Jurkat, Clone E6-1 (cell line): ENCODE measurements at regions not wholly inside any gene's neighbourhood (a gene's known extent, or its start where the extent isn't known, plus 50 kb on each side); places are given as distances from the start of the nearest gene placed in this dataset.
"Not testable (repeated sequence)": the region's sequence is repeated elsewhere in the genome, so short reads cannot be mapped to it uniquely, and the experiment has no call there.

Source experiments
- DNase-seq: peaks from one replicate; pipeline ENCODE4 v3.0.0-alpha.2; 2011; ENCODE audit warnings: low read depth, low spot score
- H3K4me3 ChIP-seq: 2 replicates; pipeline ENCODE4 v1.5.1; 2011; ENCODE audit warnings: mild to moderate bottlenecking, low read length, control low read depth, moderate library complexity

DNA sequence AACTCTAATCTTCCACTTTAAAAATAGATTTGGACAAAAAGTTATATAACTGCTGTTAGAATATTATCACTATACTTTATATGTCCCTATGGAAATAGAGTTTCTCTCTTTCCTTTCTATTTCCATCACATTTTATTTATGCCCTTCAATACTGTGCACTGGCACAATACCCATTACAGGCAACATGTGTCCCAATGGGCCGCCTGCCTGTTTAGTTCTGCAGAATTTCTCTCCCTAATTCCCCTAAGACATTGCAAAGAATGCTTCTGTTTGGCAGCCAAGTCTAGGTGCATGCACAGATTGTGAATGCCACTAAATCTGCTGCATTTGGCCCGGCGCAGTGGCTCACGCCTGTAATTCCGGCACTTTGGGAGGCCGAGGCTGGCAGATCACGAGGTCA lies 520.4 kb upstream of the FLRT2 start:
- DNase-seq, result no peak
- H3K4me3 ChIP-seq, result no peak overlapping the region

DNA sequence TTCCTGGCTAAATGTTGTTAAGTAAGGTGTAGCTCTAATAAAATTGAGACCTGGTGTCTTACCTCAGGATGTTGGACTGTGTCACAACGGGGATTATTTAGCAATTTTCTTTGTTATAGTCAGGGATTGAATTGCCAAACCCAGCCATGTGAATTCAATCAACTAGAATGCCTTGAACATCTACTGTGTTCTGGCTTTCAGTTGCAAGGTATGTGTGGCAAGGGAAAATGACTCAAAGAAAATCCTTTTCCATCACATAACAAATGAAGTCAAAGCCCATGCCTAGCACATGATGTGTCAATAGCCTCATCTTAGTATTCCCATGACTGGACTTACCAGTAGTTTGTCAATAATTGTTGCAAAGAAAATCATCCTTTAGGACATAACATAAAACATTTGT lies 519.8 kb upstream of the FLRT2 start:
- no peak for DNase-seq
- no peak overlapping the region for H3K4me3 ChIP-seq

DNA sequence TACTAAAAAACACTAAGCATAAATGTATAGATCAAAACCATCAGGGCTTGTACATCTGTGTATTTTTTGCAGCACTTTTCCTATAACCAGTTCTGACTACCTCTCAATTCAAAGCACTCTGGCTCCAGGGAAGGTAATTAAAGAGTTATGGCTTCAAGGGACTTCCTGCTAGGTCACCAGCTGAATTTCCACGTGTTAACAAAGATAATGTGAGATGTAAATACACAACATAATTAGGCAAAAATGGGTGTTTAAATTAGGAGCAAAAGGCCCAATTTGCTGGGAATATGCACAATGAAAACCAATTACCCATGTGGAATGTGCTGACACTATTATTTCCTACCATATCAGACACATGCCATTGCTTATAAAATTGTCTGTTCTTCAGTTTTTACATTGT lies 513.4 kb upstream of the FLRT2 start:
- no peak for DNase-seq
- no peak overlapping the region for H3K4me3 ChIP-seq

DNA sequence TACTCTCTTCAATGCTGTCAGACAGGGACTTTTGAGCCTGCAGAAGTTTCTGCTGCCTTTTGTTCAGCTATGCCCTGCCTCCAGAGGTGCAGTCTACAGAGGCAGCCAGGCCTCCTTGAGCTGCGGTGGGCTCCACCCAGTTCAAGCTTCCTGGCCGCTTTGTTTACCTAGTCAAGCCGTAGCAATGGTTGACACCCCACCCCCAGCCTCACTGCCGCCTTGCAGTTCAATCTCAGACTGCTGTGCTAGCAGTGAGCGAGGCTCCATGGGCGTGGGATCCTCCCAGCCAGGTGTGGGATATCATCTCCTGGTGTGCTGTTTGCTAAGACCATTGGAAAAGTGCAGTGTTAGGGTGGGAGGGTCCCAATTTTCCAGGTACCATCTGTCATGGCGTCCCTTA lies 506.1 kb upstream of the FLRT2 start:
- DNase-seq, H3K4me3 ChIP-seq: not testable (repeated sequence)

DNA sequence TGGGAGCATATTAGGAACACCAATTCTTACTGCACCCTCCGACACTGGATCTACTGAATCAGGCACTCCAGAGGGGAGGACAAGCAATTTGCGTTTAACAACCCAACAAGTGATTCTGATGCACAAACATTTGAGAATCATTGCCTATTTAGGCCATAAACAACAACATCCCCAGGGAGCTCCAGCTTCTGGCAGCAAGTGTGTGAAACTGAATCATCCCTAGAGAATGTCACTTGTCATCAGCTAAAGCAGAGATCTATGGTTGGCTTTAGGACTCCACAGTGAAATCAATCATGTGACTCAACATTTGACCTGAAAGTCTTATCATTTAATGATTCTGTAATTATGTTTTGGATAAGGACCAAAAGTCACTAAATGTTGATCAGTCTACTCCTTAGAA lies 505.0 kb upstream of the FLRT2 start:
- no peak overlapping the region for H3K4me3 ChIP-seq
- no peak for DNase-seq

DNA sequence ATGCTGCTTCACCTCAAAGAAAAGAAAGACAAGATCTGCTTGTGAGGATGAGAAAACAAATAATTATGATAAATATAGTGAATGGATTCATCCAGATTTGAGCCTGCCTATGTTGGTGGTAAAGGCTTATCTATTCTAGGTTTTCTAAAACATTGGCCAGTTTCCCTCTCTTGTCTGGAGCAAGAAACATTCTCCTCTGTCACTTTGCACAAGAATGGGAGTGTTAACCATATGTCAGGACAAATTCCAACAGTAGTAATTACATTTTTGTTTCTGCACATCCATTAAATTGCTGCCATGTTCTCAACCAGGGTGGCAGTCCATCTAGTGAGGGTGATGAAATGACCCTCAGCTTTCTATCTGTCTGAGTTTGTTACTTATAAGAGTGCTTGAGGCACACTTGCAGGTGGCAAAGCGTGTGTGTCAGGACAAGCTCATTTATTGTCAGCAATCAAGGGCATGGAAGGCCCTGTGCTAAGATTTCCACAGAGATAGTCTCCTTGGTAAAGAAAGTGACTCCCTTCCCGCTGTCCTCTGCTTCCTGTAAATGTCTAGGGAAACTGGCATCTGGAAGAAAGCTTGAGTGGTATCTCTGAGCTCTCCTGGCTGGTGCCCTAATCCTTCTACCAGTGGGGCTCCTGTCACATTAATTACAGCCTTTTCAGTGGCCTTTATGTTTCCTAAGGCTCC lies 502.1 kb upstream of the FLRT2 start:
- no peak for DNase-seq
- no peak overlapping the region for H3K4me3 ChIP-seq

DNA sequence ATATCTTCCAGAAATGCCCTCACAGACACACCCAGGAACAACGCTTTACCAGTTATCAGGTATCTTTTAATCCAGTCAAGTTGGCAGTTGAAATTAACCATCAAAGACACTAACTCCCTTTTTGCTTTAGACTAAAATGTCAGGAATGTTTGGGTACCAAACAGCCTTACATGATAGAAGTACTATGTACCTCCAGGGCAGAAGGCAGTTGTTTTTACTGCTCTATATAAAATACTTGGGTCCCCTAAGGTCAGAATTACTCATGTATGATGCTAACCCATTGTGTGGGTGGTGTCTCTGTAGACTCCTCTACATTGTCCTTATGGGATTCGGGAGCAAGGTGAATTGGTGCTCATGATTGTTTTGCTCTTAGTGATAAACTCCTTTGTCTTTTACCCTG lies 492.5 kb upstream of the FLRT2 start:
- H3K4me3 ChIP-seq, result no peak overlapping the region
- DNase-seq, result no peak

DNA sequence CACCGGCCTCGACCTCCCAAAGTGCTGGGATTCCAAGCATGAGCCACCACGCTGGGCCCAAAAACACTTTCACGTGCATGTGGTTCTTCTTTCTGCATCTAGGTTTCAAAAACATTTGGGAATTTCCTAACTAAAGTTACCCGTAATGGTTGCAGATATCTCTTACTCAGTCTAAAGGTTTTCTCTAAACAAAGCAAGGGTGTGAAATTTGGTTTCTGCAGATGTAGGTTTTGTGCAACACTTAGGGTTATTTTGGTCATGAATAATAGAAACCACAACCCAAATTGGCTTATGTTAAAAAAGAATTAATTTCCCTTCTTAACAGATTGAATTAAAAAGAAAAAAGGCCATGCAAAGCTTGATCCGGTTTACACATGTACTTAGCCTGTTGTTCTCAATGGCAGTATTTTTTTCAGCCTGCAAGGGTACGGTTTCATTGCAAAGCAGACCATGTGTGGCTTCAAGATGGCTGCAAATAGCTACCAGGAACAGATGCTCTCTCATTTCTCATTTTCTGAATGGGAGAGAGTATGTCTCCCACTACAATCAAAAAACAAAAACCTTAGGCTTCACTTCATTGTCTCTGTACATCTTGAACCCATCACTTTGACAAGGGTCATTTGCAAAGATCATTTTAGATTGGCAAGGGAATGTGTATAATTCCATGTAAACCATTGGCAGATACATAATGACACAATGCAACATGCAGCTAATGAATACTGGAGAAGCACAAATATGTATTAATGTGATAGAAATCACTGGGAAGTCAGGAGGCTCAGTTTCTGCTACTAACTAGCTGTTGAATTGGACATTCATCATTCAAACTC lies 491.2 kb upstream of the FLRT2 start:
- no peak overlapping the region for H3K4me3 ChIP-seq
- DNase-seq, result no peak

DNA sequence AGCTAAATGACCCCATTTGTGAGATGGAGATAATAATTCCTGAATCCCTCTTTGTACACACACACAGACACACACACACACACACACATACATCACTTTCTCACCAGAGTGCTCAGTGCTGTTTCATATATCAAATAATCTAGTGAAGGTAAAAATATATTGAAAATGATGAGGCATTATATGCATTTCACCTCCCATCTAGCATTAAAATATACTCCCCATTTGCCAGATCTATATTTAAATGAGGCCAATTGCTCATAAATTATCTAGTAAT lies 490.7 kb upstream of the FLRT2 start:
- no peak for DNase-seq
- H3K4me3 ChIP-seq, result no peak overlapping the region

DNA sequence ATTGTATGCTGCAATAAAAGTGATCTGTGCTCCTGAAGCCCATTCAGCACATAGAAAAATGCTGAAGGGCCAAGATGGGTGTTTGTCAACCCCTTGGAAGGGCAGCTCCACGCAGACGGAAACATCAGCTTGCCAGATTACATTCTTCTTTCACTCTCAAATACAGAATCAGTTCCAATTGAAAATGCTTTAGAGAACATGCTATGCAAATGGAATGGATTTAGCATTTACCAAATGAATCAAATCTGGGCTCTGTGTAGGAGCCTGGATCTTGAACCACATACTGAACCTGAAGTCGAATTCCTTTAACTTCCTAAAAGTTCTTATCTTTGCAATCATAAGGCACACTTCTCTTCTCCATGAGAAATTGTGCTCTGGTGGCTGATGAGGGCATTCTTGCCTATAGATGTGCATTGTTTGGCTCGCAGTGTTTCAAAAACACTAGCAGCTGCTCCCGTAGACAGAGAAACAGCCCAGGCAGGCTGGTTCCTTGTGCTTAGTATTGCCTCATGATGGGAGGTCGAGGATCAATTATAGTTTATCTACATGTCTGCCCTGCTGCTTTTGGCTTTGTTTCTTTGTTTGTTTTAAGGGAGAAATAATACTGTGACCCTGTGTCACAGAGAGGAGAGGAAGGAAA lies 489.8 kb upstream of the FLRT2 start:
- H3K4me3 ChIP-seq, result no peak overlapping the region
- DNase-seq, result no peak

DNA sequence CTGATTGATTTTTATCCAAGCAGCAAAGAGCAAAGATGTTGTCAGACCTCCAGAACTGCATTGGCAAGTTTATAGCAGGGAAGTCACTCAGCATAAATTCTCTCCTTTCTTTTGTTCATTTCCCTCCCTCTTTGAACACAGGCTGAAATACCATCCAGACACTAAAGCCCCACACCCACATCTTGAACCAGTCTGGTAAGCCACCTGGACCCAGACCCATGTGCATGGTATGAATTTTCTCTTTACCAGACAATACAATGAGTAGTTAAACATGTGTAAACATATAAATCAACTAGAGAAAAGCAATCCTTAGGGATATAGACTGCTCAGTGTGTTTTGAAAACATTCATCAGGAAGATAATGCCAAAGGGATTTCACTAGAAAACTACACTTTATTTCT lies 488.3 kb upstream of the FLRT2 start:
- no peak for DNase-seq
- no peak overlapping the region for H3K4me3 ChIP-seq

DNA sequence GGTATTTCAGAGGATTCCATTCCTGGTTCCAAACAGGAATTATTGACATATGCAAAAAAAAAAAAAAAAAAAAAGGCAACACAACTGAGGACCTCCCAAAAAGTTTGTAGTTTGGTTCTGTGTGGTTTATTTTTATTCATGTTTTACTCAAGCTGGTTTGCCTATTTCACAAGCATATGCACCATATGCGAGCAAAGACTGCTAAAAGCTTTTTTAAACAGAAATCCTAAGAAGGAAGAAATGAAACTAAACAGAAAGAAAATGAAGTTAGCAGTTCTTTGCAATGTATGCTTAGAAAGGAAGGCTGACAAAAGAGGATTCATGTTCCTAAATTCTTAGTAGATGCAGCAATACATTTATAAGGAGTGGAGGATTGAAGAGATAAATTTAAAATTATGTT lies 487.6 kb upstream of the FLRT2 start:
- no peak overlapping the region for H3K4me3 ChIP-seq
- DNase-seq, result no peak

DNA sequence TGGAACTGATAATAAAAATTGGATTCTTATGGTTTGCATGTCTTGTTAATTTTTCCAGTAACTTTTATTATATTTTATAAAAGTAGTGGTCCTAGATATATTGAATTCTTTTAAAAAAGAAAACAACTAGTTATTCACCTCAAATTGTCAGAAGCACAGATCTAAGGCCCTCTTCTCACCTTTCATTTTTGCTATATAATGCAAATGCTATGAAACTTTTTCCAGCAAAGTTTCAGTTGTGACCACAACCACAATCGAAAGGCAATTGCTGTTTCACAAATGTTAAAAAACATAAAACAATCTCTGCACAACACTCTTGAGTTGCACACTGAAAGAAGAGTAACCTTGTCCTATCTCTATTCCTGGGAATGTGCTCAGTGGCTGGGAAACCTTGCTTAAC lies 479.8 kb upstream of the FLRT2 start:
- H3K4me3 ChIP-seq, result no peak overlapping the region
- no peak for DNase-seq

DNA sequence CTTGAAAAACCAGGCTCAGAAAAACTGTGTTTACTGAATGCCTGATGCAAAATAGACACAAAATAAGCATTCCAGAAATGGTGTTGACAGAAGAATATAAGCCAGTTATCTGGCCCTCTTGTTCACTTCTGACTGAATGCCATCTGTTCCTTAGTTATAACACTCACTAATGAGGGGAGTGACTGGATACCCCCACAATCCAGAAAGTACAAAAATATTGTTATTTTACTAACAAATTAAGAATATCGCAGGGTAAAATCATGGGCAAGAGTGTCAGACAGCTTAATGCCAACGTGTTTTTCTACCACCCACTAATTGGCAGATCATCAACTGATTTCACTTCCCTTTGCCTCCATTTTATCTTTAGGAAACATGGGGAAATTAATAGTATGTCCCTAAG lies 477.3 kb upstream of the FLRT2 start:
- no peak overlapping the region for H3K4me3 ChIP-seq
- DNase-seq, result no peak

DNA sequence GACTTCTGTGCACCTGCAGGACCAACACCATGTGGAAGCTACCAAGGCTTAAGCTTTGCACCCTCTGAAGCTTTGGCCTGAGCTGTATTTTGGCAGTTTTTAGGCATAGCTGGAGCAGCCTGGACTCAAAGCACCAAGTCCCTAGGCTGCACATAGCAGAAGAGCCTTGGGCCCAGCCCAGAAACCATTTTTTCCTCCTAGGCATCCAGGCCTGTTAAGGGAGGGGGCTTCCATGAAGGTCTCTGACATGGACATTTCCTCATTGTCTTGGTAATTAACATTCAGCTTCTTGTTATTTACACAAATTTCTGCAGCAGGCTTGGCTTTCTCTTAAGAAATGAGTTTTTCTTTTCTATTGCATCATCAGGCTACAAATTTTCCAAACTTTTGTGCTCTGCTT lies 475.8 kb upstream of the FLRT2 start:
- DNase-seq, result no peak
- H3K4me3 ChIP-seq, result no peak overlapping the region

DNA sequence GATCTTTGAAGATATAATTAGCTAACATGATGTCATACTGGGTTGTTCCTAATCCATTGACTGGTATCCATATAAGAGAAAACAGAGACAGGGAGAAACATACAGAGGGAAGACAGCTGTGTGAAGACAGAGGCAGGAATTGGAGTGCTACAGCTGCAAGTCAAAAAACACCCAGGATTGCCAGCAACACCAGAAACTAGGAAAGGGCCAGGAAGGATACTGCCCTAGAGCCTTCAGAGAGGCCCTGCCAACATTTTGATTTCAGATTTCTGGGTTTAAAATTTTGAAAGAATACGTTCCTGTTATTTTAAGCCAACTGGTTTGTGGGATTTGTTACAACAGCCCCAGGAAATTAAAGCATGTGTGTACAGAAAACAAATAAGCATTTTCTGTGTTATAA lies 473.7 kb upstream of the FLRT2 start:
- no peak overlapping the region for H3K4me3 ChIP-seq
- DNase-seq, result no peak

DNA sequence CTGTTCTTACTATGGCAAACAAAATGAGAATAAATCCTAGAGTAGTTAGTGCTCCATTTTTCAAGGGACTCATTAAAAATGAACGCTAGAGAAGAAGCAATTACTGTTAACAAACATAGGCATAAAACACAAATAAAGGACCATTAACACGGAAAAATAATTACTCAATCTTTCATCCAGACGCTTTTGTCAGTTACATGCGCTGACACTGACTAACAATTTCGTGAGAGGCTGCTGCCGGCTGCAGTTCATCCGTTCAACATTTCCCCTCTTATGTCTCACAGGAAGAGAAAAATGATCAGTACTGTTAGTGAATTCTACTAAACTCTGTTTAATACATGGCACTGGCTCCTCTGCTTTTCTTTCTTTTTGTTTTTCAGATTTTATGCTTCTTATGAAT lies 472.7 kb upstream of the FLRT2 start:
- DNase-seq, result no peak
- no peak overlapping the region for H3K4me3 ChIP-seq

DNA sequence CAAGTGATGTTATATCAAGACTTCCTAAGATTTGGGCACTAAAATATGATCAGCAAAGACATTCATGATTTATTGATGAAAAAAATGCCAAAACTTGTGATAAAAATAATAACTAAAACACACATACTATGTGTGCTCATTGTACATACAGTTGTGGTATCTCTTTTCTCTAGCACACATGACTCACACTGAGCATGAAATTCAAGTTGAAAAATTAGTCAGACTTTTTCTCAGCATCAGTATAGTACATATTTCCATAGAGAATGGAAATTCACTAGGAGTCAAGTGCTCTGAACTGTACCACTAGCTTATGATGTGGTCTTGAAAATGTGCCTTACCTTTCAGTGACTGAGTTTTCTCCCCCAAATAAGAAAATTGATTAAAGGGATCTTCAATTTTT lies 471.8 kb upstream of the FLRT2 start:
- no peak overlapping the region for H3K4me3 ChIP-seq
- DNase-seq, result no peak

DNA sequence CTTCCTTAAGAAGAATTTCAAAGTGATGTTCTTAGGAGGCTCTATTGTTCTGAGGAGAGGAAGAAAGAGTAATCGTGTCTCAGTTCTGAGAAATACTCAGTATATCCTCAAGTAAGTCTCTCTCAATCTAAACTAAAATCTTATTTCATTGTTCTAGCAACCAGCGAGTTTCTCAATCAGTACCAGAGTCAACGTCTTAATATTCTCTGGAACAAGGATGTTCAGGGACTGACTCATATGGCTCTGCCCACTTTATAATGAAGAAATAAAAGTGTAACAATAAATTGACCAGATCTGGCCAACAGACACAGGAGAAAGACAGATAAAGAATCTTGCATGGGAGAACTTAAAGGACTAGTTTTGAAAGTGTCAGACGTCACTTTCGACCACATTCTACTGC lies 469.8 kb upstream of the FLRT2 start:
- no peak for DNase-seq
- H3K4me3 ChIP-seq, result no peak overlapping the region

DNA sequence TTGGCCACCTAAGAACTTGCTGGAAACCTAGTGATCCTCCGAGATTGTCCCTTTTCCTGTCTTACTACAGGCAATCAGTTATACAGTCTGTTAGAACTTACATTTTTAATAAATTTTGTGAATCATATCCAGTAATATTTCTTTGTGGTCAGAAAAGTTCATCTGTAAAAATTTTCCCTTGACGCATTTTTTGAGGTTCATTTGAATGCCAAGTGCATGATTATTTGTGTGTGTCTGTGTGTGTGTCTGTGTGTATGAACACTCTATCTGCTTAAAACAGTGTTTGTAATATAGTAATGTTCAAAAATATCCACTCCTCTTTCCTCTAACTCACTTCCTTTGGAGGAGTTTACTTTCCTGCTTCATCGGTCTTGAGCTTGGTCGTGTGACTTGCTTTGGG lies 468.7 kb upstream of the FLRT2 start:
- no peak overlapping the region for H3K4me3 ChIP-seq
- no peak for DNase-seq

DNA sequence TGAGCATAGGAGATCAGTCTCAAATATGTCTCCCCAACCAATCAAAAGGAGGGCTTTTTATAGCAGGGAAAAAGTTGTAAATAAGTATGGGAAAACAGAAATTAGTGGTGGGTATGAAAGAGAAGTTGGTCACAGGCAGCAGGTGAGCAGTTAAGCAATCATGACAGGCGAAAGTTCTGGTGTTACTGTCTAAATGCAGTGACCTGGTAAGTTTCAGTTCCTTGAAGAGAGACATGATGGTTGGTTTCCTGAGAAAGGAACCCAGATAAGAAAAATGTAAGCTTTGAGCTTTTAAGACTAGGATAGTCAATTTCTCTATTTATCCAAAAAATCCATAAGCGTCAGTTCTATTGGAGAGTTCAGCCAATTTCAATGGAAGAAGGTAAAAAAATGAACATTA lies 466.2 kb upstream of the FLRT2 start:
- DNase-seq, result no peak

More for the DNA sequence above, 466.2 kb upstream of the FLRT2 start:
- no peak overlapping the region for H3K4me3 ChIP-seq
